Caco-2 (cell line): ENCODE measurements at regions not wholly inside any gene's neighbourhood (a gene's known extent, or its start where the extent isn't known, plus 50 kb on each side); places are given as distances from the start of the nearest gene placed in this dataset.

Experiments
- BruUV-seq: library from RNA; stranded (reverse); fragments of 400-500 nt; replicated peaks from 2 replicates; lab custom pipeline; 2021; lab: Mats Ljungman, UMichigan
- CTCF ChIA-PET: fragments of 300-600 bp; sonication (Branson Sonifier 250); formaldehyde crosslinking; loops from one replicate; lab custom pipeline; 2022; ENCODE audit warnings: antibody characterized with exemption; lab: Charles Lee
- POLR2A ChIA-PET: fragments of 300-600 bp; sonication (Branson Sonifier 250); formaldehyde crosslinking; loops from one replicate; lab custom pipeline; 2022; ENCODE audit warnings: antibody characterized with exemption; lab: Charles Lee
- DNase-seq, 2 experiments: peaks; one replicate each; pipeline versions ENCODE4 v3.0.0 to v3.0.0-alpha.2; 2020 to 2022
- H3K27me3 ChIP-seq: replicated peaks from 2 replicates; pipeline ENCODE4 v1.6.0; 2011; ENCODE audit warnings: low read length; ENCODE audit not compliant: control insufficient read depth, insufficient read depth
- H3K36me3 ChIP-seq: 2 replicates; pipeline ENCODE4 v1.5.1; 2011; ENCODE audit warnings: low read length; ENCODE audit not compliant: control insufficient read depth, insufficient read depth
- H3K4me1 ChIP-seq: fragments of 250-450 bp; sonication (Bioruptor Pico); 2 replicates; pipeline ENCODE4 v1.5.1; 2020; ENCODE audit warnings: mild to moderate bottlenecking
- H3K4me3 ChIP-seq: 2 replicates; pipeline ENCODE4 v1.5.1; 2011; ENCODE audit warnings: low read depth, mild to moderate bottlenecking, control low read depth, low read length
- H3K9me3 ChIP-seq: fragments of 250-450 bp; sonication (Bioruptor Pico); 2 replicates; pipeline ENCODE4 v1.5.1; 2020; ENCODE audit warnings: mild to moderate bottlenecking, moderate library complexity
- H3K27ac Mint-ChIP-seq: one replicate; pipeline ENCODE4 v1.8.0; 2022; ENCODE audit warnings: mixed read lengths; ENCODE audit not compliant: unreplicated experiment
- H3K27me3 Mint-ChIP-seq: one replicate; pipeline ENCODE4 v1.8.0; 2022; ENCODE audit warnings: mixed read lengths; ENCODE audit not compliant: insufficient read depth, unreplicated experiment
- H3K36me3 Mint-ChIP-seq: one replicate; pipeline ENCODE4 v1.8.0; 2022; ENCODE audit warnings: mild to moderate bottlenecking, mixed read lengths; ENCODE audit not compliant: insufficient read depth, unreplicated experiment
- H3K4me1 Mint-ChIP-seq: one replicate; pipeline ENCODE4 v1.8.0; 2022; ENCODE audit warnings: low read depth, mixed read lengths; ENCODE audit not compliant: unreplicated experiment
- H3K4me3 Mint-ChIP-seq: one replicate; pipeline ENCODE4 v1.8.0; 2022; ENCODE audit warnings: mild to moderate bottlenecking, moderate library complexity, mixed read lengths; ENCODE audit not compliant: unreplicated experiment
- H3K9me3 Mint-ChIP-seq: one replicate; pipeline ENCODE4 v1.8.0; 2022; ENCODE audit warnings: mixed read lengths; ENCODE audit not compliant: unreplicated experiment
- CTCF ChIP-seq, 2 experiments: fragments of 200-600 bp in 1 of 2; IDR thresholded peaks; 1 replicate in 1 of 2; 2 replicates in 1 of 2; pipeline versions ENCODE4 v1.5.1 to v1.8.0; 2011 to 2022; ENCODE audit warnings: antibody characterized with exemption in 1 of 2, control low read depth in 1 of 2, inconsistent platforms in 1 of 2, low read depth in 1 of 2, low read length in 1 of 2, mild to moderate bottlenecking in 1 of 2, moderate library complexity in 1 of 2; ENCODE audit not compliant: insufficient read depth in 1 of 2, severe bottlenecking in 1 of 2, unreplicated experiment in 1 of 2
- intact Hi-C: fragments of 100-400 bp; cut with micrococcal nuclease; formaldehyde crosslinking; loops from one replicate; pipeline ENCODE4 v1.10.0; 2022; ENCODE audit not compliant: unreplicated experiment

DNA sequence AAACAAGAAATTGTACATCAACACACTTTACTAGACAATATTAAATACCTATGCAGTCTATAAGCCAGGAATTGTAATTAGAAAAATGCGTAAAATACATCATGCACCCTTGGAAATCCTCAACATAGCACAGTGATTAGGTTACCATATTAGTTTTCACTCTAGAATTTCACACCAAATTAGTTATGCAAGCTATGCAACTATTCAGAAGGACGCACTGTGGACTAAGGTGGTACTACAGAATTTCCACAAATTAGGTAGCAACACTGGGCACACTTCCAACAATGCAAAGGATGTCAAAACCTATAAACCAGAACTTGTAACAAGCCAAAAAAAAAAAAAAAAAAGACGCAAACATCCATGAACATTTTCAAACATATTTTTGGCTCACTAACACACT is 71.1 kb upstream of the ZCCHC13 start:
- ChIA-PET CTCF (no interaction called here), POLR2A (no interaction called here)
- H3K4me3 Mint-ChIP-seq, result no peak overlapping the region
- BruUV-seq, result no TSS peak
- no peaks in the 10 kb centered on the region for H3K9me3 ChIP-seq
- H3K27me3 Mint-ChIP-seq, result no peaks in the 10 kb centered on the region
- H3K27ac Mint-ChIP-seq, result no peak overlapping the region
- intact Hi-C loops, result loop anchor here (1.0 to 5.0 kb wide), 2 partner anchors 111 to 366 kb away; no protein-coding TSS in a partner anchor
- no peak overlapping the region for H3K4me3 ChIP-seq
- TF ChIP-seq CTCF (IDR thresholded peaks at IDR 0.05; ENCODE audit: insufficient read depth in 1 of 2, low read depth in 1 of 2, low read length in 1 of 2, severe bottlenecking in 1 of 2, unreplicated experiment in 1 of 2), result no peak
- no peaks in the 10 kb centered on the region for H3K36me3 ChIP-seq
- no peaks in the 10 kb centered on the region for H3K4me1 Mint-ChIP-seq
- H3K36me3 Mint-ChIP-seq, result no peaks in the 10 kb centered on the region
- no peaks in the 10 kb centered on the region for H3K4me1 ChIP-seq
- no peaks in the 10 kb centered on the region for H3K27me3 ChIP-seq
- DNase-seq, result no peak
- no peaks in the 10 kb centered on the region for H3K9me3 Mint-ChIP-seq

DNA sequence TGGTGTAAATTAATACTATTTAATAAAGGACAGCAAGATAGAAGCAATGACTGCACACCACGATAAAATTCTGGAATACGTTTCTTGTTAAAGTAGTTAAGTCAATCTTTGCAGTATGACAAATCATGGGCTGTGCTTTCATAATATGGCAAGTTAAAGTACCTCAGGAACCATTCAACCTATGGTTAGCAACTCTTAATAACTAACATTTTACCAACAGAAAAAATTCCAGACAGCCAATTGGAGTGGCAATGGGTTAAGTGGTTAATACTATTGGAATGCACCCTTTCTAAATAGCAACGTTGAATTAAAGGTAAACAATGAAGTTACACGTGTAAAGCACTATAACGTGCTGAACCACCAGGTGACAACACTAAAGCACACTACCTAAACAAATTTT is 72.4 kb upstream of the ZCCHC13 start:
- Histone ChIP-seq H3K36me3 (no peaks in the 10 kb centered on the region), H3K4me3 (no peak overlapping the region), H3K27me3 (no peaks in the 10 kb centered on the region), H3K4me1 (no peaks in the 10 kb centered on the region), H3K9me3 (no peaks in the 10 kb centered on the region)
- no peaks in the 10 kb centered on the region for H3K9me3 Mint-ChIP-seq
- H3K4me3 Mint-ChIP-seq, result no peak overlapping the region
- TF ChIP-seq CTCF (IDR thresholded peaks at IDR 0.05; ENCODE audit: insufficient read depth in 1 of 2, low read depth in 1 of 2, low read length in 1 of 2, severe bottlenecking in 1 of 2, unreplicated experiment in 1 of 2), result no peak
- H3K36me3 Mint-ChIP-seq, result no peaks in the 10 kb centered on the region
- no peak overlapping the region for H3K27ac Mint-ChIP-seq
- H3K4me1 Mint-ChIP-seq, result no peaks in the 10 kb centered on the region
- POLR2A ChIA-PET, result no interaction called here
- no TSS peak for BruUV-seq
- no peak for DNase-seq
- intact Hi-C loops, result loop anchor here (5.0 kb wide), 1 partner anchor 364 kb away; no protein-coding TSS in a partner anchor
- CTCF ChIA-PET, result no interaction called here
- H3K27me3 Mint-ChIP-seq, result no peaks in the 10 kb centered on the region

GRCh38 chrX:74230094-74230493 is 73.9 kb upstream of the ZCCHC13 start:
- Mint-ChIP-seq H3K27me3 (no peaks in the 10 kb centered on the region), H3K9me3 (no peaks in the 10 kb centered on the region), H3K4me1 (no peaks in the 10 kb centered on the region), H3K27ac (no peak overlapping the region), H3K36me3 (no peaks in the 10 kb centered on the region), H3K4me3 (no peak overlapping the region)
- no peaks in the 10 kb centered on the region for H3K4me1 ChIP-seq
- intact Hi-C loops, result loop anchor here (5.0 kb wide), 1 partner anchor 363 kb away; no protein-coding TSS in a partner anchor
- no TSS peak for BruUV-seq
- no peak overlapping the region for H3K4me3 ChIP-seq
- no peak for DNase-seq
- ChIA-PET CTCF (no interaction called here), POLR2A (no interaction called here)
- no peak for TF ChIP-seq CTCF (IDR thresholded peaks at IDR 0.05; ENCODE audit: insufficient read depth in 1 of 2, low read depth in 1 of 2, low read length in 1 of 2, severe bottlenecking in 1 of 2, unreplicated experiment in 1 of 2)
- H3K9me3 ChIP-seq, result no peaks in the 10 kb centered on the region
- no peaks in the 10 kb centered on the region for H3K36me3 ChIP-seq
- H3K27me3 ChIP-seq, result no peaks in the 10 kb centered on the region
